ENCODE measurements at regions not wholly inside any gene's neighbourhood (a gene's known extent, or its start where the extent isn't known, plus 50 kb on each side); places are given as distances from the start of the nearest gene placed in this dataset.

DNA sequence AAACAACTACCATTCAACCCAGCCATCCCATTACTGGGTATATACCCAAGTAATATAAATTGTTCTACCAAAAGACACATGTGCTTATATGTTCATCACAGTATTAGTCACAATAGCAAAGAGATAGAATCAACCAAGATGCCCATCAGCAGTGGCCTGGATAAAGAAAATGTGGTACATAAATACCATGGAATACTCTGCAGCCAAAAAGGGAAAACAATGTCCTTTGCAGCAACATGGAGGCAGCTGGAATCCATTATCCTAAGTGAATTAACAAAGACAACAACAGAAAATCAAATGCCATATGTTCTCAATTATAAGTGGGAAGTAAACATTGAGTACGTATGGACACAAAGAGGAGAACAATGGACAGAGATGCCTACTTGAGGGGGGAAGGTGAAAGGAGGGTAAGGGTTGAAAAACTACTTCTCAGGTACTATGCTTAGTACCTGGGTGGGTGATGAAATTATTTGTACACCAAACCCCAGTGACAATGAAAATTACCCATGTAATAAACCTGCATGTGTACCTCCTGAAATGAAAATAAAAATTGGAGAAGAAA is 632.1 kb upstream of the AADAT start (continued):
- TF ChIP-seq, protein P1, sequence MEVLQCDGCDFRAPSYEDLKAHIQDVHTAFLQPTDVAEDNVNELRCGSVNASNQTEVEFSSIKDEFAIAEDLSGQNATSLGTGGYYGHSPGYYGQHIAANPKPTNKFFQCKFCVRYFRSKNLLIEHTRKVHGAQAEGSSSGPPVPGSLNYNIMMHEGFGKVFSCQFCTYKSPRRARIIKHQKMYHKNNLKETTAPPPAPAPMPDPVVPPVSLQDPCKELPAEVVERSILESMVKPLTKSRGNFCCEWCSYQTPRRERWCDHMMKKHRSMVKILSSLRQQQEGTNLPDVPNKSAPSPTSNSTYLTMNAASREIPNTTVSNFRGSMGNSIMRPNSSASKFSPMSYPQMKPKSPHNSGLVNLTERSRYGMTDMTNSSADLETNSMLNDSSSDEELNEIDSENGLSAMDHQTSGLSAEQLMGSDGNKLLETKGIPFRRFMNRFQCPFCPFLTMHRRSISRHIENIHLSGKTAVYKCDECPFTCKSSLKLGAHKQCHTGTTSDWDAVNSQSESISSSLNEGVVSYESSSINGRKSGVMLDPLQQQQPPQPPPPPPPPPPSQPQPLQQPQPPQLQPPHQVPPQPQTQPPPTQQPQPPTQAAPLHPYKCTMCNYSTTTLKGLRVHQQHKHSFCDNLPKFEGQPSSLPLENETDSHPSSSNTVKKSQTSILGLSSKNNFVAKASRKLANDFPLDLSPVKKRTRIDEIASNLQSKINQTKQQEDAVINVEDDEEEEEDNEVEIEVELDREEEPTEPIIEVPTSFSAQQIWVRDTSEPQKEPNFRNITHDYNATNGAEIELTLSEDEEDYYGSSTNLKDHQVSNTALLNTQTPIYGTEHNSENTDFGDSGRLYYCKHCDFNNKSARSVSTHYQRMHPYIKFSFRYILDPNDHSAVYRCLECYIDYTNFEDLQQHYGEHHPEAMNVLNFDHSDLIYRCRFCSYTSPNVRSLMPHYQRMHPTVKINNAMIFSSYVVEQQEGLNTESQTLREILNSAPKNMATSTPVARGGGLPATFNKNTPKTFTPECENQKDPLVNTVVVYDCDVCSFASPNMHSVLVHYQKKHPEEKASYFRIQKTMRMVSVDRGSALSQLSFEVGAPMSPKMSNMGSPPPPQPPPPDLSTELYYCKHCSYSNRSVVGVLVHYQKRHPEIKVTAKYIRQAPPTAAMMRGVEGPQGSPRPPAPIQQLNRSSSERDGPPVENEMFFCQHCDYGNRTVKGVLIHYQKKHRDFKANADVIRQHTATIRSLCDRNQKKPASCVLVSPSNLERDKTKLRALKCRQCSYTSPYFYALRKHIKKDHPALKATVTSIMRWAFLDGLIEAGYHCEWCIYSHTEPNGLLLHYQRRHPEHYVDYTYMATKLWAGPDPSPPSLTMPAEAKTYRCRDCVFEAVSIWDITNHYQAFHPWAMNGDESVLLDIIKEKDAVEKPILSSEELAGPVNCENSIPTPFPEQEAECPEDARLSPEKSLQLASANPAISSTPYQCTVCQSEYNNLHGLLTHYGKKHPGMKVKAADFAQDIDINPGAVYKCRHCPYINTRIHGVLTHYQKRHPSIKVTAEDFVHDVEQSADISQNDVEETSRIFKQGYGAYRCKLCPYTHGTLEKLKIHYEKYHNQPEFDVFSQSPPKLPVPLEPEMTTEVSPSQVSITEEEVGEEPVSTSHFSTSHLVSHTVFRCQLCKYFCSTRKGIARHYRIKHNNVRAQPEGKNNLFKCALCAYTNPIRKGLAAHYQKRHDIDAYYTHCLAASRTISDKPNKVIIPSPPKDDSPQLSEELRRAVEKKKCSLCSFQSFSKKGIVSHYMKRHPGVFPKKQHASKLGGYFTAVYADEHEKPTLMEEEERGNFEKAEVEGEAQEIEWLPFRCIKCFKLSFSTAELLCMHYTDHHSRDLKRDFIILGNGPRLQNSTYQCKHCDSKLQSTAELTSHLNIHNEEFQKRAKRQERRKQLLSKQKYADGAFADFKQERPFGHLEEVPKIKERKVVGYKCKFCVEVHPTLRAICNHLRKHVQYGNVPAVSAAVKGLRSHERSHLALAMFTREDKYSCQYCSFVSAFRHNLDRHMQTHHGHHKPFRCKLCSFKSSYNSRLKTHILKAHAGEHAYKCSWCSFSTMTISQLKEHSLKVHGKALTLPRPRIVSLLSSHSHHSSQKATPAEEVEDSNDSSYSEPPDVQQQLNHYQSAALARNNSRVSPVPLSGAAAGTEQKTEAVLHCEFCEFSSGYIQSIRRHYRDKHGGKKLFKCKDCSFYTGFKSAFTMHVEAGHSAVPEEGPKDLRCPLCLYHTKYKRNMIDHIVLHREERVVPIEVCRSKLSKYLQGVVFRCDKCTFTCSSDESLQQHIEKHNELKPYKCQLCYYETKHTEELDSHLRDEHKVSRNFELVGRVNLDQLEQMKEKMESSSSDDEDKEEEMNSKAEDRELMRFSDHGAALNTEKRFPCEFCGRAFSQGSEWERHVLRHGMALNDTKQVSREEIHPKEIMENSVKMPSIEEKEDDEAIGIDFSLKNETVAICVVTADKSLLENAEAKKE (CRISPR knock-in tag; IDR thresholded peaks at IDR 0.05) = no peak
- TF ChIP-seq, protein P2, sequence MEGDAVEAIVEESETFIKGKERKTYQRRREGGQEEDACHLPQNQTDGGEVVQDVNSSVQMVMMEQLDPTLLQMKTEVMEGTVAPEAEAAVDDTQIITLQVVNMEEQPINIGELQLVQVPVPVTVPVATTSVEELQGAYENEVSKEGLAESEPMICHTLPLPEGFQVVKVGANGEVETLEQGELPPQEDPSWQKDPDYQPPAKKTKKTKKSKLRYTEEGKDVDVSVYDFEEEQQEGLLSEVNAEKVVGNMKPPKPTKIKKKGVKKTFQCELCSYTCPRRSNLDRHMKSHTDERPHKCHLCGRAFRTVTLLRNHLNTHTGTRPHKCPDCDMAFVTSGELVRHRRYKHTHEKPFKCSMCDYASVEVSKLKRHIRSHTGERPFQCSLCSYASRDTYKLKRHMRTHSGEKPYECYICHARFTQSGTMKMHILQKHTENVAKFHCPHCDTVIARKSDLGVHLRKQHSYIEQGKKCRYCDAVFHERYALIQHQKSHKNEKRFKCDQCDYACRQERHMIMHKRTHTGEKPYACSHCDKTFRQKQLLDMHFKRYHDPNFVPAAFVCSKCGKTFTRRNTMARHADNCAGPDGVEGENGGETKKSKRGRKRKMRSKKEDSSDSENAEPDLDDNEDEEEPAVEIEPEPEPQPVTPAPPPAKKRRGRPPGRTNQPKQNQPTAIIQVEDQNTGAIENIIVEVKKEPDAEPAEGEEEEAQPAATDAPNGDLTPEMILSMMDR (conservative IDR thresholded peaks at IDR 0.05; ENCODE audit: low read depth in 2 of 2) = no peak
- TF ChIP-seq CREB1 (CRISPR knock-in tag; IDR thresholded peaks at IDR 0.05; ENCODE audit: low read depth) = no peak
- no peak for TF ChIP-seq NANOG (IDR thresholded peaks at IDR 0.05; ENCODE audit: borderline replicate concordance)
- no peak for TF ChIP-seq ZNF114 (CRISPR knock-in tag; IDR thresholded peaks at IDR 0.05)
- TF ChIP-seq EZH2 (IDR thresholded peaks at IDR 0.05; ENCODE audit: low read depth, unreplicated experiment) = no peak
- TF ChIP-seq, protein P3, sequence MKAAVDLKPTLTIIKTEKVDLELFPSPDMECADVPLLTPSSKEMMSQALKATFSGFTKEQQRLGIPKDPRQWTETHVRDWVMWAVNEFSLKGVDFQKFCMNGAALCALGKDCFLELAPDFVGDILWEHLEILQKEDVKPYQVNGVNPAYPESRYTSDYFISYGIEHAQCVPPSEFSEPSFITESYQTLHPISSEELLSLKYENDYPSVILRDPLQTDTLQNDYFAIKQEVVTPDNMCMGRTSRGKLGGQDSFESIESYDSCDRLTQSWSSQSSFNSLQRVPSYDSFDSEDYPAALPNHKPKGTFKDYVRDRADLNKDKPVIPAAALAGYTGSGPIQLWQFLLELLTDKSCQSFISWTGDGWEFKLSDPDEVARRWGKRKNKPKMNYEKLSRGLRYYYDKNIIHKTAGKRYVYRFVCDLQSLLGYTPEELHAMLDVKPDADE (IDR thresholded peaks at IDR 0.05) = no peak

Data from GM23338 (cell line).